ENCODE measurements at regions not wholly inside any gene's neighbourhood (a gene's known extent, or its start where the extent isn't known, plus 50 kb on each side); places are given as distances from the start of the nearest gene placed in this dataset.

DNA sequence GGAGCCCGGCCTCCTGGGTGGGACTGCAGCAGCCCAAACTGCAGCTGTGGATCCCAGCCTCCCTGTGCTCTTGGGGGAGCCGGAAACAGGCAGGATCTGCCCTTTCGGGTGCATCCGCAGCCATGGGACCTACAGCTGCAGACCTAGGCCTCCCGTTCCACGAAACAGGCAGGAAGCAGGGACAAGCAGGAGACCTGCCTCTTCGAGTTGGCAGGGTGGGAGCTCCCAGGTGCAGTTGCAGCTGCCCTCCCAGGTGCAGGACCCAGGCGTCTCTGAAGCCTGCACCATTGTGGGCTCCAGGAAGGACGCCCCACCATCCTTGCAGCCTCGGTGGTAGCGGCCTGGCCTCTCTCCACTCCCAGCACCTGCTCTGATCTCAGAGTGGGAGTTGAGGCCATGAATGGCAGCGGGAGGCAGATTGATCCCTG, 189.0 kb upstream of the KLHL1 start:
- intact Hi-C loops (cut with DNase I): no loop called here
- Histone ChIP-seq H3K4me3 (no peak overlapping the region), H3K27ac (no peak overlapping the region), H3K36me3 (no peaks in the 10 kb centered on the region), H3K4me1 (no peaks in the 10 kb centered on the region), H3K27me3 (no peaks in the 10 kb centered on the region), H3K9me3 (peaks cover 0 to 50% (median 7%) of the 10 kb centered on the region in 11 donors)
- no peak for TF ChIP-seq CTCF (IDR thresholded peaks at IDR 0.05)
- WGBS, 2 donors: 84 to 87% methylated on average over 12 of the region's 12 CpGs
- no peak for DNase-seq
- no peak for ATAC-seq

DNA sequence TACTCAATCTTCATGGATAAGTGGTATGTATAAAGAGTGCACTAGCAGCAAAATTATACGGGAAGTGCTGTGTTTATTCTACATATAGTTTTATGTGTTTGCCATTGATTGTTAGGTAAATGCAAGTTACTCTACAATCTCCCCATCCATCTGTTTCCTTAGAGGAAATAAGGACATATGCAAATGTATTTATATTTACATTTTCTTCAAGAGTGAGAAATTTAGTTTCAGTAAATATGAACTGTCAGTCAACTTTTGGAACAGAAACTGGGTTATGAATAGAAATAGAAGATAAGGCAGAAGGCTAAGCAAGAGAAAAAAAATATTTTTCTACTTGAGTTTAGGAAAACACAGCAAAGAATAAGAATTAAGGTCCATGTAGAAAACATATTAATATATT, 176.1 kb upstream of the KLHL1 start:
- Histone ChIP-seq H3K9me3 (peaks cover 0 to 22% (median 0%) of the 10 kb centered on the region in 11 donors), H3K36me3 (no peaks in the 10 kb centered on the region), H3K27ac (no peak overlapping the region), H3K4me1 (no peaks in the 10 kb centered on the region), H3K27me3 (no peaks in the 10 kb centered on the region), H3K4me3 (no peak overlapping the region)
- ATAC-seq: no peak
- no peak for DNase-seq
- intact Hi-C loops (cut with DNase I): no loop called here
- TF ChIP-seq CTCF (IDR thresholded peaks at IDR 0.05): no peak
- WGBS, 2 donors: 58 to 75% methylated on average over 1 of the region's 1 CpG

DNA sequence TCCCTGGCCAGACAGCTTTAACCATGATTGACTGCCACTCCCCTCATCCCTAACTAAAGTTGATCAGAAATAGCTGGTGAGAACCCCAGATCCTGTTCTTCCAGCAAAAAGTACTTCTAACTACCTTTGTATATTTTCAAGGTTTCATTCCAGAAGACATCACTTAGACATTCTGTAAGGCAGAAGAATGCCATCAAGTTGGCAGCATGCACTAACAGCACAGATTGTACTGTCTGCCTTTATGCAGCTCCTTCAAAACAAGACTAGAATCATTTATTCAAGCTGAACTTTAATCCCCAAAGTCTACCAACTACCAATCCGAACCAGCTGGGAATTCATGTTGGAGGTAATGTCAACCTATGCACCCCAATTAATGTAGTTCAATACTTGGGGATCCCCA, 167.6 kb upstream of the KLHL1 start:
- Histone ChIP-seq H3K9me3 (no peaks in the 10 kb centered on the region), H3K27me3 (no peaks in the 10 kb centered on the region), H3K4me3 (no peak overlapping the region), H3K27ac (no peak overlapping the region), H3K4me1 (no peaks in the 10 kb centered on the region), H3K36me3 (no peaks in the 10 kb centered on the region)
- TF ChIP-seq CTCF (IDR thresholded peaks at IDR 0.05): no peak
- intact Hi-C loops (cut with DNase I): no loop called here
- no peak for ATAC-seq
- DNase-seq: no peak
- 50% methylated on average over 1 of the region's 1 CpG for WGBS, 2 donors

GRCh38 chr13:70255406-70255991, 147.2 kb upstream of the KLHL1 start:
- intact Hi-C loops (cut with DNase I): no loop called here
- ATAC-seq (no peak), DNase-seq (no peak)
- Histone ChIP-seq H3K4me3 (no peak overlapping the region), H3K36me3 (no peaks in the 10 kb centered on the region), H3K9me3 (peaks cover 0 to 10% (median 0%) of the 10 kb centered on the region in 11 donors), H3K27me3 (no peaks in the 10 kb centered on the region), H3K4me1 (no peaks in the 10 kb centered on the region), H3K27ac (no peak overlapping the region)
- TF ChIP-seq CTCF (IDR thresholded peaks at IDR 0.05): no peak
- 91 to 92% methylated on average over 22 of the region's 22 CpGs for WGBS, 2 donors
